Testis (tissue), 2 donors: ENCODE measurements at regions not wholly inside any gene's neighbourhood (a gene's known extent, or its start where the extent isn't known, plus 50 kb on each side); places are given as distances from the start of the nearest gene placed in this dataset.

Experiments used
- POLR2A ChIP-seq: fragments of 450-650 bp; IDR thresholded peaks from one replicate; pipeline ENCODE4 v1.6.1; 2017; ENCODE audit warnings: antibody characterized with exemption, mild to moderate bottlenecking, moderate library complexity
- TF ChIP-seq, protein P1 (sequence below), 3 experiments: fragments of 450-650 bp in 2 of 3; fragments of 200-600 bp in 1 of 3; sonication (generic) in 1 of 3; IDR thresholded peaks; one replicate each; pipeline ENCODE4 v1.5.1; 2016 to 2019; ENCODE audit warnings: antibody characterized with exemption in 3 of 3, mild to moderate bottlenecking in 2 of 3, moderate library complexity in 1 of 3

DNA sequence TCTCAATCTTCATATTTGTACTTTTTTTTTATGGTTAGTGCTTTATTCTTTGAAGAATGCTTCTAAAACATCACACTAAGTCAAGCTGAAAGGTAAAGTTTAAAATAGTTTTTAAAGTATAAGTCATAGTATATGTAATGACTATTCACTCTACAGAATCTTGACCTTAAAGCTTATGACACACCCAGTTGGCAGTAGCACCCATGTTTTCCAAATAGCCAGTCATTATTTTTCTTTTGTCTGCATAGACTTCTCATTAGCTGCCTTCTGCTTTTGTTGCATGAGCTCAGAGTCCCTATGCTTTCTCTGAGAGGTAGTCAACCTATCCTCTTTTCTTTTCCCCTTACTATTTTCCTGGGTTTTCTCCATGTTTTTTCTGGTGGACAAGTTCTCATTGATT is 231.5 kb downstream of the PCDH18 start:
- TF ChIP-seq, protein P1, sequence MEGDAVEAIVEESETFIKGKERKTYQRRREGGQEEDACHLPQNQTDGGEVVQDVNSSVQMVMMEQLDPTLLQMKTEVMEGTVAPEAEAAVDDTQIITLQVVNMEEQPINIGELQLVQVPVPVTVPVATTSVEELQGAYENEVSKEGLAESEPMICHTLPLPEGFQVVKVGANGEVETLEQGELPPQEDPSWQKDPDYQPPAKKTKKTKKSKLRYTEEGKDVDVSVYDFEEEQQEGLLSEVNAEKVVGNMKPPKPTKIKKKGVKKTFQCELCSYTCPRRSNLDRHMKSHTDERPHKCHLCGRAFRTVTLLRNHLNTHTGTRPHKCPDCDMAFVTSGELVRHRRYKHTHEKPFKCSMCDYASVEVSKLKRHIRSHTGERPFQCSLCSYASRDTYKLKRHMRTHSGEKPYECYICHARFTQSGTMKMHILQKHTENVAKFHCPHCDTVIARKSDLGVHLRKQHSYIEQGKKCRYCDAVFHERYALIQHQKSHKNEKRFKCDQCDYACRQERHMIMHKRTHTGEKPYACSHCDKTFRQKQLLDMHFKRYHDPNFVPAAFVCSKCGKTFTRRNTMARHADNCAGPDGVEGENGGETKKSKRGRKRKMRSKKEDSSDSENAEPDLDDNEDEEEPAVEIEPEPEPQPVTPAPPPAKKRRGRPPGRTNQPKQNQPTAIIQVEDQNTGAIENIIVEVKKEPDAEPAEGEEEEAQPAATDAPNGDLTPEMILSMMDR (IDR thresholded peaks at IDR 0.05) = no peak
- no peak for TF ChIP-seq POLR2A
